Fibroblast of the aortic adventitia (primary cell): ENCODE measurements at regions not wholly inside any gene's neighbourhood (a gene's known extent, or its start where the extent isn't known, plus 50 kb on each side); places are given as distances from the start of the nearest gene placed in this dataset.

ENCODE experiments used
- DNase-seq: peaks from one replicate; pipeline ENCODE4 v3.0.0-alpha.2; 2010; ENCODE audit warnings: low read depth
- H3K4me3 ChIP-seq: 2 replicates; pipeline ENCODE4 v1.5.1; 2011; ENCODE audit warnings: low read depth, mild to moderate bottlenecking, control low read depth, low read length, moderate library complexity
- CTCF ChIP-seq: IDR thresholded peaks from 2 replicates; pipeline ENCODE4 v1.5.1; 2011; ENCODE audit warnings: mild to moderate bottlenecking, low read length, control low read depth, inconsistent platforms; ENCODE audit not compliant: insufficient read depth

- TF ChIP-seq CTCF, result no peak
- H3K4me3 ChIP-seq, result no peak overlapping the region
- no peak for DNase-seq
Measured at GRCh38 chr2:64213532-64214275, 69.5 kb upstream of the PELI1 start.

DNA sequence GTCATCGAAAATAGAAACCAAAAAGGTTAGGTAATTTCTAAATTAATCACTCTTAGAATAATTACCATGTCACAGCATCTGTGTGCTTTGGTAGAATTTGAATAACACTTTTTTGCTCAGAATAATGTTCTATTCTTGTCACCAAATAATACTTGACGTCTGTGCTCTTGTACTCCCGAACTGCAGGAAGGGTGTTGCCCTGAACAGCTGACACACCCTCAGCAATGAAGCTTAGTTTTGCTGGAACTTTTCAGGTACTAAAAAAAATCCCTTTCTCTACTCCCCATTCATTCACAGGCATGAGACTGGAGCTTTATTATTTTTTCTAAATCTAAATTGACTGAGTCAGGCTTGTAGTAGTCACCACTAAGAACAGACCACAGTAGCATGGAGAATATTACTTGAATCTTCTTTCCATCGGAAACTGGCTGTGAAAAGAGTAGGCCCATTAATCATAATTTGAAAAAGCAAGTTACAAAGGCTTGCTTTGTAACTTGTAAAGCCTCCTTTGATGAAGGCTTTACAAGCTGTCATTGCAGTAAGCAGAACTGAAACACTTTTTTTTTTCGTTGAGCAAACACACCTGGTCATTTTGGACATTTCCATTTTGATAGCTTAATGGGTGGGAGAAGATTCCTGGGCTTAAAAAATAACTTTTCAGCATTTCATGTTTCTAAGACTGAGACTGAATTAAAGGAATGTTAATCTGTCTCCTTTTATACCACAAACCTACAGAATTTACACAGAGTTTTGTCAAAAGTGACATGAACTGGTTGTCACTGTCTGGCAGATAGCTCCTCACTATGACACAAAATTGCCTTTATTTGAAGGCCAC lies 70.3 kb upstream of the PELI1 start:
- no peak for TF ChIP-seq CTCF
- H3K4me3 ChIP-seq, result no peak overlapping the region
- no peak for DNase-seq

DNA sequence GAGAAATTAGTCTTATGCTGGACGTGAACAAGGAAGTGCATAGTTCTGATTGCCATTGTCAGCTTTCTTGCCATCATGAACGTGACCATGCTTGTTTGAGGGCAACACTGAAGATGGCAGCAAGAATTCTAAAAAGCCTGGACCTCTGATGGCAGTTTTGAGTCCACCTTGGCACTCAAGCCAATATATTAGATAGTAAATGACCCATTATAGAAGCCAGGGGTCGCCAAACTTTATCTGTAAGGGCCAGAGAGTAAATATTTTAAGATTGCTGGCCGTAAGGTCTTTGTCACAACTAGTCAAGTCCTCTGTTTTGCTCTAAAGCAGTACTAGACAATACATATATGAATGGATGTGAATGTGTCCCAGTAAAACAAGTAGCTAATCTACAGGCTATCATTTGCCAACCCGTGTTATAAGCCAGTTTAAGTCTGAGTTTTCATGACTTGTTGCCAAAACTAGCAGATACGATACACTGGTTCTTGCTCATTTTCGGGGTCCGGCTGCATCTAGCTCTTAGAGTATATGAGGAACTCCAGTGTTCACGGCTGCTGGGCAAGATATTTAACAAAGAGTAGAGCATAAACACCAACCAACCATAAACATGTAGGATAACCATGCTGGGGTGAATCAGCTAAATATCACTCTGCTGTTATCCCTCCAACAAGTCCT lies 73.1 kb upstream of the PELI1 start:
- TF ChIP-seq CTCF, result no peak
- no peak for DNase-seq
- no peak overlapping the region for H3K4me3 ChIP-seq

DNA sequence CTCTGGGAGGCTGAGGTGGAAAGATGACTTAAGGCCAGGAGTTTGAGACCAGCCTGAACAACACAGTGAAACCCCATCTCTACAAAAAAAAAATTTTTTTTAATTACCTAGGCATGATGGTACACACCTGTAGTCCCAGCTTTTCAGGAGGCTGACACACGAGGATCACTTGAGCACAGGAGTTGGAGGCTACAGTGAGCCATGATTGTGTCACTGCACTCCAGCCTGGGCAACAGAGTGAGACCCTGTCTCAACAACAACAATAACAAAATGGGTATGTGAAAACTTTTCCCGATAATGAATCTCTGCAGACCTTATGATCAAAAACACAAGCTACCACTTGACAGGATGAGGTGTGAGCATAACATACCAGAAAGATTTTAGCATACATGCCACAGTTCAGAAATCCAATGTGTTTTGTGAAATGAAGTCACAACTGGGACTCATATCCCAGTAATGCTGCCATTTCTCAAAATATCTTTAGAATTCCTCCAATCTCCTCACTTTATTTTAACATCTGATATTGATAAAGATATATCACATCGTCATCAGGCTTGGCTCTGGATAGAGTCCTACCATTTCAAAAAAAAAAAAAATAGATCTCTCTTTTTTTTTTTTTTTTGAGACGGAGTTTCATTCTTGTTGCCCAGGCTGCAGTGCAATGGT lies 74.0 kb upstream of the PELI1 start:
- H3K4me3 ChIP-seq, result no peak overlapping the region

DNA sequence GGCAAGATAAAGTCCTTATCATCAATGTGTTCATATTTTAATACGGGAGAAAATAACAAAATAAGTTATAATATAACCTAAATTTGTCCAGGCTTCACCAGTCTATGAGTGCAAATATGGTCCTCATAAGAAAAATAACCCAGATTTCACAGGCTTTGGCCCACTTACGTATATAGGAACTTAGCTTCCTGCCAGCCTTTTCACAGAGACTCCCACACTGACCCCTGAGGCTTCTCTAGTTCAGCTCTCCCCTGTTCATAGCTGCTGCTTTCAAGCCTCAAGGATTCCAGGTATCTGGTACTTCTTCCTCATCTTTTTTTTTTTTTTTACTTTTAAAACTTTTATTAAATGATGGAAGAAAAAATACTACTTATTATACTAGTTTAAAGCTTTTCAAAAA lies 74.9 kb upstream of the PELI1 start:
- DNase-seq, result no peak
- TF ChIP-seq CTCF, result no peak
- no peak overlapping the region for H3K4me3 ChIP-seq

More for the DNA sequence above, 74.0 kb upstream of the PELI1 start:
- no peak for DNase-seq
- no peak for TF ChIP-seq CTCF

- DNase-seq, result no peak
- no peak overlapping the region for H3K4me3 ChIP-seq
- no peak for TF ChIP-seq CTCF
Measured at GRCh38 chr2:64220265-64220664, 76.0 kb upstream of the PELI1 start.
